ENCODE measurements at regions not wholly inside any gene's neighbourhood (a gene's known extent, or its start where the extent isn't known, plus 50 kb on each side); places are given as distances from the start of the nearest gene placed in this dataset.
"Not testable (repeated sequence)": the region's sequence is repeated elsewhere in the genome, so short reads cannot be mapped to it uniquely, and the experiment has no call there.

- POLR2A ChIA-PET: not testable (repeated sequence)
- peak; percentile 80 for FAIRE-seq
- WGBS (ENCODE audit: low lambda C conversion rate): 0% methylated on average over 1 of the region's 3 CpGs
Measured at GRCh38 chrY:3297235-3297634, 281.6 kb upstream of the TGIF2LY start.

GRCh38 chrY:3319988-3320387 lies 258.9 kb upstream of the TGIF2LY start:
- H3K9me3 ChIP-seq (ENCODE audit: low read length); CTCF ChIA-PET (ENCODE audit: low intra/inter-chr PET ratio, low total read pairs); in situ Hi-C loops (cut with HindIII; ENCODE audit: extremely low pct_ligation_motif_present, low pct_unique_long_range_greater_than_20kb); H2AFZ ChIP-seq (ENCODE audit: low read length); POLR2A ChIA-PET; H3K27ac ChIP-seq (ENCODE audit: extremely low read length, insufficient read depth, low read length); H4K20me1 ChIP-seq (ENCODE audit: insufficient read depth, low read length); H3K79me2 ChIP-seq (ENCODE audit: insufficient read depth, low read length); H3K9ac ChIP-seq (ENCODE audit: insufficient read depth, low read depth, low read length); H3K4me2 ChIP-seq (ENCODE audit: low read depth, low read length); DNase-seq (ENCODE audit: low spot score); FAIRE-seq; H3K27me3 ChIP-seq (ENCODE audit: control insufficient read depth in 1 of 2, insufficient read depth in 2 of 2, low read length in 2 of 2); H3K36me3 ChIP-seq (replicated peaks in 1 of 2; ENCODE audit: control insufficient read depth in 1 of 2, insufficient read depth in 2 of 2, low read length in 2 of 2); H3K4me1 ChIP-seq (ENCODE audit: insufficient read depth, low read length); BruUV-seq (replicated peaks); intact Hi-C loops (cut with micrococcal nuclease; ENCODE audit: unreplicated experiment); H3K4me3 ChIP-seq (replicated peaks in 1 of 3; ENCODE audit: insufficient read depth in 1 of 3, low read depth in 2 of 3, low read length in 3 of 3); ATAC-seq: not testable (repeated sequence)

More at GRCh38 chrY:3297235-3297634, 281.6 kb upstream of the TGIF2LY start:
- H4K20me1 ChIP-seq (ENCODE audit: insufficient read depth, low read length); H3K4me1 ChIP-seq (ENCODE audit: insufficient read depth, low read length); H3K27ac ChIP-seq (ENCODE audit: extremely low read length, insufficient read depth, low read length); H3K9me3 ChIP-seq (ENCODE audit: low read length); intact Hi-C loops (cut with micrococcal nuclease; ENCODE audit: unreplicated experiment); H3K4me3 ChIP-seq (replicated peaks in 1 of 3; ENCODE audit: insufficient read depth in 1 of 3, low read depth in 2 of 3, low read length in 3 of 3); in situ Hi-C loops (cut with HindIII; ENCODE audit: extremely low pct_ligation_motif_present, low pct_unique_long_range_greater_than_20kb); H3K4me2 ChIP-seq (ENCODE audit: low read depth, low read length); H3K9ac ChIP-seq (ENCODE audit: insufficient read depth, low read depth, low read length); BruUV-seq (replicated peaks); H3K36me3 ChIP-seq (replicated peaks in 1 of 2; ENCODE audit: control insufficient read depth in 1 of 2, insufficient read depth in 2 of 2, low read length in 2 of 2); H3K27me3 ChIP-seq (ENCODE audit: control insufficient read depth in 1 of 2, insufficient read depth in 2 of 2, low read length in 2 of 2); H2AFZ ChIP-seq (ENCODE audit: low read length); H3K79me2 ChIP-seq (ENCODE audit: insufficient read depth, low read length); CTCF ChIA-PET (ENCODE audit: low intra/inter-chr PET ratio, low total read pairs); TF ChIP-seq FOXA1 (IDR thresholded peaks at IDR 0.05): not testable (repeated sequence)
- TF ChIP-seq HNF4A (CRISPR knock-in tag; IDR thresholded peaks at IDR 0.05): peak; percentile 73
- TF ChIP-seq CTCF (CRISPR knock-in tag; IDR thresholded peaks at IDR 0.05): peak; percentile 36; the same call in 1 of the 2 replicates
- TF ChIP-seq ZNF281 (CRISPR knock-in tag; IDR thresholded peaks at IDR 0.05; ENCODE audit: borderline replicate concordance): peak; percentile 60; the same call in 1 of the 2 replicates
- TF ChIP-seq TFAP4 (IDR thresholded peaks at IDR 0.05; ENCODE audit: borderline replicate concordance, low read depth): peak; percentile 53; the same call in 1 of the 2 replicates
- peak; percentile 63 for TF ChIP-seq FOXA1 (CRISPR knock-in tag; IDR thresholded peaks at IDR 0.05)
- peak; percentile 36 for DNase-seq (ENCODE audit: low spot score)
- ATAC-seq: peak; percentile 100

GRCh38 chrY:3367535-3367934 lies 211.3 kb upstream of the TGIF2LY start:
- FAIRE-seq: not testable (repeated sequence)

More at GRCh38 chrY:3367535-3367934, 211.3 kb upstream of the TGIF2LY start:
- ATAC-seq; H3K27me3 ChIP-seq (ENCODE audit: control insufficient read depth in 1 of 2, insufficient read depth in 2 of 2, low read length in 2 of 2); H3K79me2 ChIP-seq (ENCODE audit: insufficient read depth, low read length); intact Hi-C loops (cut with micrococcal nuclease; ENCODE audit: unreplicated experiment); H3K27ac ChIP-seq (ENCODE audit: extremely low read length, insufficient read depth, low read length); in situ Hi-C loops (cut with HindIII; ENCODE audit: extremely low pct_ligation_motif_present, low pct_unique_long_range_greater_than_20kb); H3K9me3 ChIP-seq (ENCODE audit: low read length); CTCF ChIA-PET (ENCODE audit: low intra/inter-chr PET ratio, low total read pairs); DNase-seq (ENCODE audit: low spot score); POLR2A ChIA-PET; H2AFZ ChIP-seq (ENCODE audit: low read length); H3K4me3 ChIP-seq (replicated peaks in 1 of 3; ENCODE audit: insufficient read depth in 1 of 3, low read depth in 2 of 3, low read length in 3 of 3); H3K9ac ChIP-seq (ENCODE audit: insufficient read depth, low read depth, low read length); BruUV-seq (replicated peaks); H4K20me1 ChIP-seq (ENCODE audit: insufficient read depth, low read length); H3K4me2 ChIP-seq (ENCODE audit: low read depth, low read length); H3K36me3 ChIP-seq (replicated peaks in 1 of 2; ENCODE audit: control insufficient read depth in 1 of 2, insufficient read depth in 2 of 2, low read length in 2 of 2); H3K4me1 ChIP-seq (ENCODE audit: insufficient read depth, low read length): not testable (repeated sequence)
